GM21447 (cell line): ENCODE measurements at regions not wholly inside any gene's neighbourhood (a gene's known extent, or its start where the extent isn't known, plus 50 kb on each side); places are given as distances from the start of the nearest gene placed in this dataset.

Experiments
- ATAC-seq: cut with Tn5 transposase; IDR thresholded peaks from one replicate; pipeline ENCODE4 v1.9.1; 2021; ENCODE audit not compliant: unreplicated experiment

DNA sequence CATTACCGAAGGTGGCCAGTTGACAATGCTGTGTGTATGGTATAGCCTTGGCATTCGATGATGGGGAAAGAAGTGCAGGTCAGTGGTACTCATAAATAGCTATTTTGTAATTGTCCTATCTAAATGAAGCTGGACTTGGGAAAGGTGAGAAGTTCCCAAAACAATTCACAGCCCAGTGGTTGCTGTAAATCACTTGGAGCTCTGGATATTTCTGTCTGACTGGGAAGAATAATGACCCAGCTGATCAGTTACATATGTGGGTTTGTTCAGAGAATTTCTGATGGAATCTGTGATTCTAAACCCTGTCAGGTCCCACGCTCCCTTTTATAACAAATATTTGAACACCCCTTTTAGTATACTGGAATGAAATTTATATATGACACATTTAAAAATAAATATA, 133.9 kb upstream of the PFN2 start:
- no peak for ATAC-seq

DNA sequence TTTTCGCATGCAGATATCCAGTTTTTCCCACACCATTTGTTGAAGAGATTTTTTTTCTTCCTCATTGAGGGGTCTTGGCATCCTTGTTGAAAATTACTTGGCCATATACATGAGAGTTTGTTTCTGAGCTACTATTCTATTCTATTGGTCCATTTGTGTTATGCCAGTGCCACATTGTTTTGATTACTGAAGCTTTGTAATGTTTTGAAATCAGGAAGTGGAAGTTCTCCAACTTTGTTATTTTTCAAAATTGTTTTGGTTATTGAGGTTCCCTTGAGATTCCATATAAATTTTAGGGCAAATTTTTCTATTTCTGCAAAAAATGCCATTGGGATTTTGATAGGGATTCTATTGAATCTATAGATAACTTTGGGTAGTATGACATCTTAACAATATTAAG, 130.3 kb upstream of the PFN2 start:
- ATAC-seq: no peak

DNA sequence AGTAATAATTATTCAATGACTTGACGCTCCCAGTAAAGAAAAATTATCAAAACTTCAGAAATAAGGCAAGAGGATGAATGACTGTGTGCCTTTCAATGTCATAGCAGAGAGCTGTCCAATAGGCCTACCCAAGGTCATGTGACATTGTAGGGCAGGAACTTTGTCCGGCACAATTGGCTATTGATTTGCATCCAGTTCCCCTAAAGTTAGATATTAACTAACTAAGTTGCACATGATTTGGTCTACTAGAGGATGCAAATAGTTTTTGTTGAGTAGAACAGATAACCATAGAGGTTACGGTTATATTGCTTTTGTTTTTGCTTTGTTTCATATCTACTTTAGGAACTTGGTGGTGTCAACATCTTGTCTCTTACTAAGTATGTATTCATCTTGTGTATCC, 127.9 kb upstream of the PFN2 start:
- ATAC-seq: no peak

DNA sequence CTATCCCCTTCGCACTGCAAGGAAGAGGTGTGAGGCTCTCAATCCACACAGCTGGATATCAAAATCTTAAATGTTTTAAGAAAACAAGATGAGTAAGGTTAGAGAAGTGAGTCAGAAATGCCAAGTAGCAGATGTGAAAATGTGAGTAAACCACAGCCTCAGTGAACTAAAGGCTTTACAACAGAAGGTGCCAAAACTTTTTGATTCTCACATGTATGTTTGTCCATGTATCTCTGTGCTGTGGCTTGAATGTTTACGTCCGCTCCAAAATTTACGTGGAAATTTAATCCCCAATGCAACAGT, 126.8 kb upstream of the PFN2 start:
- no peak for ATAC-seq

DNA sequence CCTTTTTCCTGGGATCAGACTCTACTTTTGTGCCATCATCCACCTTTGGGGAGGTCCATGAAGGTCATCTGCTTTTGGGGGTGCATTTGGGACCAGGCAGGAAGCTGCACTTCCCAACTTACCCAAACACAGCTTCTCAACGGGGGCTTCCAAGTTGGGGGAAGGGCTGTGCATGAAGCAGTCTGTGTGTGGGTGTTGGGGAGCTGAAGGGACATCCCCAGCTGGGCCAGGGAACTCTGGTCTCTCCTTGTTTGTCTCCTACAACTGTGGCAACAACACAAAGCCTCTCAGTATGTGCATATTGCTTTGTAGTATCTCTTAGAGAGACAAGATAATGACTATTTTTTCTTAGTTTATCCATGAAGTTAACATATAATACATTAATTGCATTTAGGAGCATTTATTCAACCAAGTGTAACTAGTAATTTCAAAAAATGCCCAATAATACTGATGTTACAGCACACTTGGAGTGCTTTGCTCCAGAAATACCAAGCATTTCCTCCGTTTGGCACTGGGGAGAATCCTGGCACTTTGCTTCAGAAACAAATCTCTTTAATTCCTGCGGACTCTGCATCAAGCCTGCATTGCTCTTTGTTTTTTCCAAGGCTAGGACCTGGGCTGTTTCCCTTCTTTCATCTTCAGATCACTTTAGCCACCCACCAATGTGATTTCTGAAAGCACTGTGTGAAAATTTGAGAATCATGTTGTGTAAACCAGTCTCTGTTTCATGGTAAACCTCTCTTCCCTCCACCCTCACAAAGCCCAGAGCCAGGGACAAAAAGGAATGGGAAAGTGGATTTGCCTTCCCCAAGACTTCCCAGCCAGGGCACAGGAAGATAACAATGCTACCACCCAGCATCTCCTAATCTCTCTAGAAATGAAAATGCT, 126.2 kb upstream of the PFN2 start:
- no peak for ATAC-seq

DNA sequence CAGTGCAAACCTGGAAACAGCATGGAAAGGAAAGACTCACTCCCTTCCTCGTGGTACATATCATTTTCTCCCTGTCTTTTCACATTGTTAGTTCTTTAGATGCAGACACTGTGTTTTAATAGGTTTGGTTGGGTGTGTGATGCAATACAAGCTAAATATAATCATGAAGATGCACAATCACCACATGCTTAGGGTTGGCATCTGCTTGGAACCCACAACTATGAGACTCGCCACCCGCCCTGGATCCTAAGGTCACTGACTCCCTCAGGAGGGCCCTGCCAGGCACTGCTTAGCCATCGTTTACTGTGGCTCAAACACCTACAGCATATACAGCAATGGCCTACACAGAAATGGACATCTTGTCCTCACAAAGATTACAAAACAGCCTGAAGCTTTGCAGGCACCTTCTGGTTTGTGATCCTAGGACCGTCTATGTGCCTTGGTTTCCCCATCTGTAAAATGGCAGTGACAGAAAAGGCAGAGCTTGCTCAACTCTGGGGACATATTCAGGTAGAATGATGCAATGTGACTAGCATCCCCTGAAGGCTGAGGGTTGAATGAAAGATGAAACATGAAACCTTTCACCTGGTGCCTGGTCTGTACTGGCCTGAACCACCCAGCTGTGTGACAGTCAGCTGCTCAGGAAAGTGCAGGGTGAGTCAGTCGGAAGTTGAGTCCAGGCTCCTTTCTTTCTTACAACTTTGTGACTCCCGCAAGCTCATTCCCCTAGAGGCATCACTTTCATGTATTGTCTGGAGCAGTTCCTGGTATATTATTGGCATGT, 123.6 kb upstream of the PFN2 start:
- no peak for ATAC-seq

DNA sequence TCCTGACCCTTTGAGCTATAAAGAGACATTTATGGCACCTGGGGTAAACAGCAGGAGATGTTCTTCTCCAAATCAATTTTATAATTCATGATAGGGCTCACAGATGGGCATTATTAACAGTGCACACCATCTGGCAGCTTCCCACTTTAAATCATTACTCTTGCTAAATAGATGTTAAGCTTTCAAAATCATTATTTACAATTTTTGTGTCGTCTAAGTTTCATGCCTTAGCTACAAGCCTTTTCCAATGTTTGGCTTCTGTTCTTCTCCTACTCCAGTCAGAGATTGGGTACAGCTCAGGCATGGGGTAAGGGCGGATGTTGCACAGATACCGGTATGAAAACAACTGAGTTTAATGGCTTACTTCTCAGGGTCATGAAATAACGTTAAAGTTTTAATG, 120.9 kb upstream of the PFN2 start:
- ATAC-seq: no peak

DNA sequence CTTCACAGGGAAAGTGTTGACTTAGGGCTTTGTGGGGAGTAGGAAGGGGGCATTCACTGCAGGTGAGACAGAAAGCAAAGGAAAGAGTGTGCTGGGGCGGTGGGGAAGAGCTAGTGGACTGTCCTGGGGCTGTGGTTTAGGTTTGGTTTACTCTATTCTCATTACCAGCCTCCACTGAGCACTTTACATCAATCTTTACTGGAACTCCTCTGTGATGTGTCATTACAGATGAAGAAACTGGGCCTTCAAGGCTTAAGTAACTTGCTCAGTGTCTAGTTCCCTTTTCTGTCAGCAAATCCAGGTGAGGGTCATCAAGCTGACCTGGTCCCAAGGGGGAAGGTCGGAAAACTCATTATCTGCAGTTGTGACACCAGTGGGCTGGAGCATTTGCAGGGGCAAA, 120.2 kb upstream of the PFN2 start:
- ATAC-seq: no peak

DNA sequence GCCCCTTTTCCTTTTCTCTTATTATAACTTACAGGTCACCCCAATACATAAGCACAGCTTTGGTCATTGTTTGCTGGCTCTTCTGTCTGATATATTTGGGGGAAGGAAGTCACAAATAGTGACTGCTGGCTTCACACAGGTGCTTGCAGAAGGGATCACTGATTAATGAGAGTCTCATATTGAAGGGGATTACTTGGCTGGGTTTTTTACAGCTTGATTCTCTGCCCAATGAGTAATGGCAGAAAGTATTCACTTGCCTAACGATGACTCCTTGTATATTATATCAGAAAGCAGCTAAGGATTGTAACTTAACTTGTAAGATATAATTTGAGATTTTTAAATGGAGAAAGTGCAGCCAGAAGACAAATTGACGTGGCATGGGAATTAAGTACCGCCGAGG, 119.3 kb upstream of the PFN2 start:
- no peak for ATAC-seq

DNA sequence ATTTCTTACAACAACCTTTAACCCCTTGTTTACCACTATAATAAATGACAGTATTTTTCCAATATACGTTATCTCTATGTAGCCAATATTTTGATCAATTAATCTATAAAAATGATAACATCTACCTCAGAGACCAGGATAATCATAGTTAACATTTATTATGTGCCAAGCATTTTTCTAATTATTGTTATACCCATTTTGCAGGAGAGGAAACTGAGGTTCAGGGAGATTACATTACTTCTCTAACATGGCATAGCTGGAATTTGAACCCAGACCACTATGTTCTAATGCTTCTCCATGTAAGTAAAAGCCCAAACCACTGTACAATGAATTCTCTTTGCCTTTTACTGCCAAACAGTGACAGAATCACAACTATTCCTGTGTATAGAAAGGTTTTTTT, 113.4 kb upstream of the PFN2 start:
- ATAC-seq: no peak

DNA sequence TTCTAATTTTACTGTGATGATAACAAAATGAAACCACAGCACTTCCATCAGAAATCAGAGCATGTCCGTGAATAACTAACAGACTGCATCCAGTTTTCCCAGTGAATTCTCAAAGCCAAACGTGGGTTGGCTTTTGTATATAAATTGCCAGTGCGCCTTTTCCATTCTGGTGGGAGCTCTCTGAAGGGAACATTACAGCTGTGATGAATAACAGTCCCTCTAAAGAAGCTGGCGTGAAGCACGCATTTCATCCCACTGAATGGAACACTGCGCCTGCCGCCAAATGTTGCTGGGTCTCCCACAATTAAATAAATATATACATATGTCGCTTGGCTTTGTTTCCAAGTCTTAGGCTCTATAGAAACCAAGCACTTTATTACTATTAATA, 113.0 kb upstream of the PFN2 start:
- no peak for ATAC-seq

DNA sequence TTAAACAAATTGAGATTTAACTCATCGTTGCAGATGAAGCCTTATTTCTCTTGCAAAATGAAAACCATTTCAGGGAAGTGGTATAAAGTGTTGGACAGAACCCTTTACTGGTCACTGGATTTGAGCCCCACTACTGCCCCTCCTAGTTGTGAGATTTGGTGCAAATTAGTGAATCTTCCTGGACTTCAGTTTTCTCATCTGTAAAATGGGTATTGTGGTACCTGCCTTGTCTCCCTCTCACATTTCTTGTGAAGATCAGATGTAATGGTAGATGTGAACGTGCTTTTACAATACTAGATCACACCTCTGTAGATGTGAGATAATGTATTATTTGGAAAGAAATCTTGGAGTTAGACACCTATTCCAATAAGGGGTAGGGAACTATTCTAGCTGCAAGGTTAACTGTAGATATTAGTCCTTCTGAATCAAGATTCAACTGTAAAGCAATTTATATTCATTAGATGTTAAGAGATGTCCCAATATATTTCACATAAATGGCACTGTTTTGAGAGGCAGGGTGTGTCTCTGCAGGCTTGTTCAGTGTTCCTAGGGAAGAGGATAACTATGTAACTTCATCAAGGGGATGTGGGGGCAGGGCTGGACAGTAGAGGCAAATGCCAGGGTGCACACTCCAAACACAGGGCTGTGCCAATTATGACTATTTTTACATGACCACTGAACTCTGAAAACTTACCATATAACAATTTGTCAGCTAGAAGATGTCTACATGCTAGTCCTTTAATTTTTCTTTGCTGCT, 112.4 kb upstream of the PFN2 start:
- ATAC-seq: no peak

DNA sequence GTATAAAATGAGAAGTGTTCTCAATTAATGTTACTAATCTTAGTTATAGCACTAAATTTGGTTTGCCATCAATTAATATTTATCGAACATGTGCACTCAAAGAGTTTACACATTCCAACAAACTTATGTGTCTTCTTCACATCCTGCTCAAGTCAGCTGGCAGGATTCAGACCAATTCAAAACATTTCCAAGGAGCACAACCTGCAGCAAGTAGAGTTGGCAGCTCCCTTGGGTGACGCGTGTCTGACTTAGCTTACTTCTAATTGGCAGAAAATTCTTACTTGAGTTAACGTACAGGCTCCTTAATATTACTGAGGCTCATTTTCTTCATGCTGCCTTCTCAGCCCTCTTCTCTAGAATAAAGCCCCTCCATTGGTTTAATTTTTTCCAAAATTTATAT, 110.4 kb upstream of the PFN2 start:
- no peak for ATAC-seq

DNA sequence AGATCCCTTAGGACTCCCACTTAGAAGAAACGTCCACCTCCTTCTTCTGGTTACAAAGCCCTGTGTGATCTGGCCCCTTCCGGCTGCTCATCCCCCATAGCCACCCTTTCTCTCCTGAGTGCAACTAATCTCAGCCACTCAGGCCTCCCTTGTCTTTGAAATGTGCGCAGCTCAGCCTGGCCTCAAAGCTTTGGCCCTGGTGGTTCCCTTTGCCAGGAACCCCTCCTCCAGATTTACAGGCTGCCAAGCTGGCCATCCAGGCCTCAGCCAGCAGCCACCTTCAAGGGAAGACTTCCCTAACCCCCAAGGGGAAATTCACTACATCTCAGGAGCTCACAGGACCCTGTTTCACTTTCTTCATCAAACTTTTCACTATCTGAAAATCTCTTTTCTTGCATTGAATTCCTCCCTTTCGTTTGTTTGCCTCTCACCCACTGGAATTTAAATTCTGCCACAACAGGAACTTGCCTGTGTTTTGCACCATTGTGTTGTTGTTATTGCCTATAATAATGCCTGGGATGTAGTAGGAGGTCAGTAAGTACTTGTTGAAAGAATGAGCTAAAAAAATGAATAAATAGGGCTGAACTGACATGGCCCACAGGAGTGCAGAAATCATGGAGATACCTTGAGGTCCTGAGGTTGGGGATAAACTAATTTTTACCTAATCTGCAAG, 109.5 kb upstream of the PFN2 start:
- ATAC-seq: no peak

DNA sequence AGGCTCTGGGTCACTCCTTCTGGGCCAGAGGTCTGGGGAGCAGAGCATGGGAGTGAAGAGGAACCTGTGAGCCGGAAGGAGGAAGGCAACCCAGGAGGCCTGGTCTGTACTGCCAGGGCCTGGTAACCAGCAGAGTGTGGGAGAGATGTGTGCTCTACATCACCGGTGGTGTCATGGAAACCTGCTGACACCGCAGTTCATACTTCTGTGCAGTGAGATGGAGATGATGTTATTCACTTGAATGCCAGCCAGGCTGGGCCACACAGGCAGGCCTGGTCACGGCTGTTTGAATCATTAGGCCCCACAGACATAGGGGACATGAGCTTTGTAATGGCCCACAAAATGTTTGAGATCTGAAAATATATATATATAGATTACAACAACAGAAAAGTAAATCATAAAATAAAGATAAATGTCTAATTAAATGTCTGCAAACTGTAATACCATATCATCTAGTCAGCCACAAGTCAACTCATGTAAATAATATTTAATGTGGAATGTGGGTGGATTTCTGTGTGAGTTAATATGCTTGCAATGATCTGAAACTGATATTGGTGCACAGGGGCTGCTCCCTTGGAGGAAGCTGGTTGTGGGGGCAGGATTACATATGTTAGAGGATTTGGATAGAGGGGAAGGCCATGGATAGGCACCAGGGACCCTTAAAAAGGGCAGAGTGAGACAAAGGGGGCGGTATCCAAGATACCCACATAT, 108.5 kb upstream of the PFN2 start:
- no peak for ATAC-seq

DNA sequence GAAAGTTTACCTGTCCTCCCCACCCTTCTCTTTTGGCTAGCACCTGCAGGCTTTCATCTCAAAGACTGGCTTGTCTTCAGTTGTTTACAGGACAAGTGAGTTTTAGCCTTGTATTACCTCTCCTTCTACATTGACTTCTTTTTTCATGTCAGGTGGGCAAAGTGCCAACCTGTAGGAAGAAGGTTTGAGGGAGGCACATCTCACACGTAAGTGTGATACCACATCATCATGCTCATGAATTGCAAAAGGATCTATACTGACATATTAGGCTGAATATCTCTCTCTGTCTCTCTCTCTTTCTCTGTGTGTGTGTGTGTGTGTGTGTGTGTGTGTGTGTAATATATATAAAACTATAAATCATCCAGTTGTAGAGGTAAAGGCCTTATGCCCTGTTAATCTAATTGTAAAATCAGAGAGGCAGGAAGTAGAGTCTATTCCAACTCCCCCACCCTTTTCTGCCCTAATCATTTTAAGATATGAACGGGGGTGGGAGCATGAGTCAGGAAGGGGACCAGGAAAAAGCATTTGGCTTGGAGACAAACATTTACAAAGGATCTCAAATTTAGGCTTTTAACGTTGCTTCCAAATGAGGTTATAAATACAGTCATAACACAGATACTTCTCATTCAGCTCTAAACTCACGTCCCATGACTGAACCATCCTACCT, 107.0 kb upstream of the PFN2 start:
- no peak for ATAC-seq

DNA sequence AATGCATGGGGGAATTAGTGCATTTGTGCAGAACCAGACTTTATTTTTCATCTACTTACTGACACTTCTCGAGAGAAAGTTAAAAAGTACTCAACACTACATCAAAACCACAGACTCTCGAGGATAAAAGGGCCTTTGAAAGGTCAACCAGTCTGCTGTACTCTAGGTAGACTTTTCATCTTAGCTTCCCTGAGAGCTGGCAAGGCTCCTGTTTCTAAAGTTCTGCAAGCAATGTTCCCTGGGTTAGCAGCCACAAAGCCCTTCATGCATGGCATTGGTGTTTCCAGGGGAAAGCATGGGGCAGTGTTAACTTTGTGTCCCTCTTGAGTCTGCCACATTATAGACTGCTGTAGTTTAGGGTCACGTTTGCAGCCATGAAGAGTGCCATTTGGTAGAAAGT, 106.4 kb upstream of the PFN2 start:
- ATAC-seq: no peak

DNA sequence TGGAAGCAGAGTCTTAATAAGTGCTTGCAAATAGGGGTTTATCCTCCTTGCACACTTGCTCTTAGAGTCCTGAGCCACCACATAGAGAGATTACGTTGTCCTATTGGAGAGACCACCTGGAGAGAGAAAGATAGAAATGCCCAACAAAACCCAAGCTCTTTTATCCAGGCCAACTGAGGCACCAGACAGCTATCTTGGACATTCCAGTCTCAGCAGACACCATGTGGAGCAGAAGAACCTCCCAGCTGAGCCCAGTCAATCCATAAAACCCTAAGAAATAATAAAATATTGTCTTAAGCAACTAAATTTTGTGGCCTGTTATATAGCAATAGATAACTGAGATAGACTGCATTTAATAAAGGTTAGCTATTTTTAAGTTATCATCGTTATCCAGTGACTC, 105.7 kb upstream of the PFN2 start:
- no peak for ATAC-seq

DNA sequence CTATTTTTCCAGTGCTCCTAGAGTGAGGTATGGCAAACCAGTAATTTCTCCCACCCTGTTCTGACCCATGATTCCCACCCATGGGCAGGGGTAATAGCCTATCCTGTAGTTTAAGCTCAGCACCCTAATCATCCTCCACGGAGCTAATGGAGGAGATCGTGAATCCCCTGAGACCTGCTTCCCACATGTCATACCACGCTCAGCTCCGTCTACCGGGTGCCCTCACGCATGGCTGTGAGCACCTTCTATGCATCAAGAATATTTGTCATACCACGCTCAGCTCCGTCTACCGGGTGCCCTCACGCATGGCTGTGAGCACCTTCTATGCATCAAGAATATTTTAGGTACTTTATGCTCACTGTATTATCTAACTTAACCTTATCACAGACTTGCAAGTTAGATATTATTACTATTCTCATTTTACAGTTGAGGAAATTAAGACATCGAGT, 104.7 kb upstream of the PFN2 start:
- no peak for ATAC-seq
